ENCODE measurements at regions not wholly inside any gene's neighbourhood (a gene's known extent, or its start where the extent isn't known, plus 50 kb on each side); places are given as distances from the start of the nearest gene placed in this dataset.
A peak's percentile ranks its signal among the peaks of the same experiment; 100 is the strongest.
"Not testable (repeated sequence)": the region's sequence is repeated elsewhere in the genome, so short reads cannot be mapped to it uniquely, and the experiment has no call there.

- H3K36me3 Mint-ChIP-seq (ENCODE audit: low read depth), result peaks cover 4% of the 10 kb centered on the region
- peak overlapping the region; percentile 41 for H3K27ac Mint-ChIP-seq
- no peaks in the 10 kb centered on the region for H3K27me3 Mint-ChIP-seq (ENCODE audit: low read depth)
- H3K4me1 Mint-ChIP-seq (ENCODE audit: low read depth), result peaks cover 10% of the 10 kb centered on the region
- H3K9me3 Mint-ChIP-seq, result peaks cover 14% of the 10 kb centered on the region
- H3K4me3 Mint-ChIP-seq, result peak overlapping the region; percentile 15
Measured at GRCh38 chr15:95620934-95621579, 709.4 kb upstream of the NR2F2 start.

GRCh38 chr15:95622843-95623242 lies 707.7 kb upstream of the NR2F2 start:
- peaks cover 4% of the 10 kb centered on the region for H3K36me3 Mint-ChIP-seq (ENCODE audit: low read depth)
- H3K9me3 Mint-ChIP-seq, result peaks cover 14% of the 10 kb centered on the region
- no peak overlapping the region for H3K4me3 Mint-ChIP-seq
- no peaks in the 10 kb centered on the region for H3K27me3 Mint-ChIP-seq (ENCODE audit: low read depth)
- no peak overlapping the region for H3K27ac Mint-ChIP-seq
- H3K4me1 Mint-ChIP-seq (ENCODE audit: low read depth), result peaks cover 10% of the 10 kb centered on the region

- no peak overlapping the region for H3K4me3 Mint-ChIP-seq
- peaks cover 14% of the 10 kb centered on the region for H3K9me3 Mint-ChIP-seq
- no peaks in the 10 kb centered on the region for H3K27me3 Mint-ChIP-seq (ENCODE audit: low read depth)
- peaks cover 10% of the 10 kb centered on the region for H3K4me1 Mint-ChIP-seq (ENCODE audit: low read depth)
- no peak overlapping the region for H3K27ac Mint-ChIP-seq
- H3K36me3 Mint-ChIP-seq (ENCODE audit: low read depth), result peaks cover 4% of the 10 kb centered on the region
Measured at GRCh38 chr15:95624100-95624499, 706.4 kb upstream of the NR2F2 start.

GRCh38 chr15:95624616-95625361 lies 705.7 kb upstream of the NR2F2 start:
- Mint-ChIP-seq H3K9me3 (peaks cover 14% of the 10 kb centered on the region), H3K27ac (no peak overlapping the region), H3K4me1 (ENCODE audit: low read depth) (peaks cover 10% of the 10 kb centered on the region), H3K36me3 (ENCODE audit: low read depth) (peaks cover 4% of the 10 kb centered on the region), H3K4me3 (no peak overlapping the region), H3K27me3 (ENCODE audit: low read depth) (no peaks in the 10 kb centered on the region)

- H3K27ac Mint-ChIP-seq, result no peak overlapping the region
- H3K27me3 Mint-ChIP-seq (ENCODE audit: low read depth), result no peaks in the 10 kb centered on the region
- H3K4me3 Mint-ChIP-seq, result no peak overlapping the region
- H3K36me3 Mint-ChIP-seq (ENCODE audit: low read depth), result peaks cover 4% of the 10 kb centered on the region
- peaks cover 13% of the 10 kb centered on the region for H3K9me3 Mint-ChIP-seq
- no peaks in the 10 kb centered on the region for H3K4me1 Mint-ChIP-seq (ENCODE audit: low read depth)
Measured at GRCh38 chr15:95626501-95627361, 703.8 kb upstream of the NR2F2 start.

- H3K27me3 Mint-ChIP-seq (ENCODE audit: low read depth), result no peaks in the 10 kb centered on the region
- H3K36me3 Mint-ChIP-seq (ENCODE audit: low read depth), result no peaks in the 10 kb centered on the region
- no peak overlapping the region for H3K4me3 Mint-ChIP-seq
- no peaks in the 10 kb centered on the region for H3K9me3 Mint-ChIP-seq
- no peaks in the 10 kb centered on the region for H3K4me1 Mint-ChIP-seq (ENCODE audit: low read depth)
- H3K27ac Mint-ChIP-seq, result no peak overlapping the region
Measured at GRCh38 chr15:95629503-95630168, 700.9 kb upstream of the NR2F2 start.

- H3K4me1 Mint-ChIP-seq (ENCODE audit: low read depth), result no peaks in the 10 kb centered on the region
- no peak overlapping the region for H3K27ac Mint-ChIP-seq
- H3K27me3 Mint-ChIP-seq (ENCODE audit: low read depth), result no peaks in the 10 kb centered on the region
- H3K9me3 Mint-ChIP-seq, result no peaks in the 10 kb centered on the region
- H3K36me3 Mint-ChIP-seq (ENCODE audit: low read depth), result no peaks in the 10 kb centered on the region
- no peak overlapping the region for H3K4me3 Mint-ChIP-seq
Measured at GRCh38 chr15:95630683-95631082, 699.8 kb upstream of the NR2F2 start.

GRCh38 chr15:95635666-95636065 lies 694.8 kb upstream of the NR2F2 start:
- H3K9me3 Mint-ChIP-seq, result no peaks in the 10 kb centered on the region

GRCh38 chr15:95636107-95636506 lies 694.4 kb upstream of the NR2F2 start:
- Mint-ChIP-seq H3K27me3 (ENCODE audit: low read depth) (no peaks in the 10 kb centered on the region), H3K9me3 (no peaks in the 10 kb centered on the region), H3K27ac (no peak overlapping the region), H3K36me3 (ENCODE audit: low read depth) (no peaks in the 10 kb centered on the region), H3K4me3 (no peak overlapping the region), H3K4me1 (ENCODE audit: low read depth) (no peaks in the 10 kb centered on the region)

More at GRCh38 chr15:95635666-95636065, 694.8 kb upstream of the NR2F2 start:
- no peaks in the 10 kb centered on the region for H3K36me3 Mint-ChIP-seq (ENCODE audit: low read depth)
- no peaks in the 10 kb centered on the region for H3K4me1 Mint-ChIP-seq (ENCODE audit: low read depth)
- no peak overlapping the region for H3K27ac Mint-ChIP-seq
- no peak overlapping the region for H3K4me3 Mint-ChIP-seq
- H3K27me3 Mint-ChIP-seq (ENCODE audit: low read depth), result no peaks in the 10 kb centered on the region

GRCh38 chr15:95637234-95637633 lies 693.3 kb upstream of the NR2F2 start:
- H3K4me1 Mint-ChIP-seq (ENCODE audit: low read depth); H3K4me3 Mint-ChIP-seq; H3K27ac Mint-ChIP-seq; H3K36me3 Mint-ChIP-seq (ENCODE audit: low read depth); H3K9me3 Mint-ChIP-seq; H3K27me3 Mint-ChIP-seq (ENCODE audit: low read depth): not testable (repeated sequence)

- Mint-ChIP-seq H3K27me3 (ENCODE audit: low read depth) (no peaks in the 10 kb centered on the region), H3K36me3 (ENCODE audit: low read depth) (no peaks in the 10 kb centered on the region), H3K4me3 (no peak overlapping the region), H3K27ac (no peak overlapping the region), H3K4me1 (ENCODE audit: low read depth) (no peaks in the 10 kb centered on the region), H3K9me3 (no peaks in the 10 kb centered on the region)
Measured at GRCh38 chr15:95639208-95639607, 691.3 kb upstream of the NR2F2 start.

GRCh38 chr15:95644100-95644875 lies 686.2 kb upstream of the NR2F2 start:
- Mint-ChIP-seq H3K27me3 (ENCODE audit: low read depth) (peaks cover 4% of the 10 kb centered on the region), H3K36me3 (ENCODE audit: low read depth) (no peaks in the 10 kb centered on the region), H3K9me3 (no peaks in the 10 kb centered on the region), H3K4me3 (no peak overlapping the region), H3K4me1 (ENCODE audit: low read depth) (no peaks in the 10 kb centered on the region), H3K27ac (no peak overlapping the region)

- Mint-ChIP-seq H3K27ac (no peak overlapping the region), H3K27me3 (ENCODE audit: low read depth) (peaks cover 4% of the 10 kb centered on the region), H3K9me3 (no peaks in the 10 kb centered on the region), H3K4me1 (ENCODE audit: low read depth) (no peaks in the 10 kb centered on the region), H3K4me3 (no peak overlapping the region), H3K36me3 (ENCODE audit: low read depth) (no peaks in the 10 kb centered on the region)
Measured at GRCh38 chr15:95645791-95646338, 684.6 kb upstream of the NR2F2 start.
